Tibial artery (tissue), 4 donors: ENCODE measurements at regions not wholly inside any gene's neighbourhood (a gene's known extent, or its start where the extent isn't known, plus 50 kb on each side); places are given as distances from the start of the nearest gene placed in this dataset.

Experiments
- DNase-seq, 2 donors: peaks; one replicate each; pipeline ENCODE4 v3.0.0-alpha.2; 2019
- H3K27ac ChIP-seq, 2 donors: fragments of 200-600 bp; sonication (generic) in 1 of 2; 1 replicate in 1 of 2; 2 replicates in 1 of 2; pipeline ENCODE4 v1.5.1; 2018 to 2019; ENCODE audit warnings: mild to moderate bottlenecking in 1 of 2
- H3K27me3 ChIP-seq, 2 donors: fragments of 200-600 bp; sonication (generic) in 1 of 2; one replicate each; pipeline versions ENCODE4 v1.5.1 to v1.6.0; 2016 to 2019
- H3K36me3 ChIP-seq, 3 donors: fragments of 200-600 bp; sonication (generic) in 2 of 3; one replicate each; pipeline ENCODE4 v1.5.1; 2016 to 2019; ENCODE audit warnings: mild to moderate bottlenecking in 2 of 3
- H3K4me1 ChIP-seq, 4 donors: fragments of 200-600 bp; sonication (generic) in 2 of 4; 1 replicate in 3 of 4; 2 replicates in 1 of 4; pipeline ENCODE4 v1.5.1; 2016 to 2019
- H3K4me3 ChIP-seq, 2 donors: fragments of 200-600 bp; sonication (generic) in 1 of 2; 1 replicate in 1 of 2; 2 replicates in 1 of 2; pipeline ENCODE4 v1.5.1; 2018 to 2019; ENCODE audit warnings: mild to moderate bottlenecking in 2 of 2
- H3K9me3 ChIP-seq, 3 donors: fragments of 200-600 bp; sonication (generic) in 1 of 3; one replicate each; pipeline ENCODE4 v1.5.1; 2016 to 2019
- CTCF ChIP-seq, 2 experiments: fragments of 200-600 bp in 1 of 2; fragments of 450-650 bp in 1 of 2; IDR thresholded peaks; one replicate each; pipeline ENCODE4 v1.5.1; 2017 to 2019; ENCODE audit warnings: antibody characterized with exemption in 2 of 2, mild to moderate bottlenecking in 1 of 2, moderate library complexity in 1 of 2
- intact Hi-C: fragments of 100-400 bp; cut with DNase I; formaldehyde crosslinking; loops from one replicate; pipeline ENCODE4 v1.15.0; 2023; ENCODE audit warnings: low total_unique reads

GRCh38 chr13:86399572-86399971, 600.4 kb upstream of the SLITRK6 start:
- no peaks in the 10 kb centered on the region for H3K9me3 ChIP-seq
- H3K36me3 ChIP-seq, result no peaks in the 10 kb centered on the region
- no peak for DNase-seq
- intact Hi-C loops, result no loop called here
- H3K4me1 ChIP-seq, result no peaks in the 10 kb centered on the region
- H3K27me3 ChIP-seq, result no peaks in the 10 kb centered on the region
- H3K4me3 ChIP-seq, result no peak overlapping the region
- H3K27ac ChIP-seq, result no peak overlapping the region
- TF ChIP-seq CTCF (IDR thresholded peaks at IDR 0.05), result no peak

- Histone ChIP-seq H3K9me3 (no peaks in the 10 kb centered on the region), H3K4me3 (no peak overlapping the region), H3K27ac (no peak overlapping the region), H3K36me3 (no peaks in the 10 kb centered on the region), H3K4me1 (no peaks in the 10 kb centered on the region), H3K27me3 (no peaks in the 10 kb centered on the region)
- no peak for DNase-seq
- TF ChIP-seq CTCF (IDR thresholded peaks at IDR 0.05), result no peak
- intact Hi-C loops, result no loop called here
Observed at GRCh38 chr13:86402500-86402899, 603.3 kb upstream of the SLITRK6 start.

- DNase-seq, result no peak
- Histone ChIP-seq H3K4me3 (no peak overlapping the region), H3K27ac (no peak overlapping the region), H3K4me1 (no peaks in the 10 kb centered on the region), H3K9me3 (no peaks in the 10 kb centered on the region), H3K27me3 (no peaks in the 10 kb centered on the region), H3K36me3 (no peaks in the 10 kb centered on the region)
- no peak for TF ChIP-seq CTCF (IDR thresholded peaks at IDR 0.05)
- intact Hi-C loops, result no loop called here
Observed at GRCh38 chr13:86403181-86403580, 604.0 kb upstream of the SLITRK6 start.

GRCh38 chr13:86409466-86410241, 610.4 kb upstream of the SLITRK6 start:
- H3K27me3 ChIP-seq, result no peaks in the 10 kb centered on the region
- no peaks in the 10 kb centered on the region for H3K9me3 ChIP-seq
- intact Hi-C loops, result no loop called here
- H3K4me1 ChIP-seq, result no peaks in the 10 kb centered on the region
- no peak overlapping the region for H3K4me3 ChIP-seq
- no peak for TF ChIP-seq CTCF (IDR thresholded peaks at IDR 0.05)
- DNase-seq, result no peak
- no peak overlapping the region for H3K27ac ChIP-seq
- no peaks in the 10 kb centered on the region for H3K36me3 ChIP-seq

- H3K27ac ChIP-seq, result no peak overlapping the region
- DNase-seq, result no peak
- H3K36me3 ChIP-seq, result no peaks in the 10 kb centered on the region
- H3K4me3 ChIP-seq, result no peak overlapping the region
- intact Hi-C loops, result no loop called here
- no peak for TF ChIP-seq CTCF (IDR thresholded peaks at IDR 0.05)
- no peaks in the 10 kb centered on the region for H3K27me3 ChIP-seq
- peaks cover 0 to 4% (median 0%) of the 10 kb centered on the region in 3 donors for H3K9me3 ChIP-seq
- no peaks in the 10 kb centered on the region for H3K4me1 ChIP-seq
Observed at GRCh38 chr13:86425170-86425815, 626.1 kb upstream of the SLITRK6 start.
